ENCODE measurements at regions not wholly inside any gene's neighbourhood (a gene's known extent, or its start where the extent isn't known, plus 50 kb on each side); places are given as distances from the start of the nearest gene placed in this dataset.
A peak's percentile ranks its signal among the peaks of the same experiment; 100 is the strongest.

GRCh38 chr2:239756790-239757760 lies 268.1 kb downstream of the NDUFA10 start:
- DNase-seq, result no peak

- DNase-seq, result no peak
These were observed 268.9 kb downstream of the NDUFA10 start for GRCh38 chr2:239756031-239756789.

- no peak for DNase-seq
These were observed 271.7 kb downstream of the NDUFA10 start for GRCh38 chr2:239753401-239753837.

DNA sequence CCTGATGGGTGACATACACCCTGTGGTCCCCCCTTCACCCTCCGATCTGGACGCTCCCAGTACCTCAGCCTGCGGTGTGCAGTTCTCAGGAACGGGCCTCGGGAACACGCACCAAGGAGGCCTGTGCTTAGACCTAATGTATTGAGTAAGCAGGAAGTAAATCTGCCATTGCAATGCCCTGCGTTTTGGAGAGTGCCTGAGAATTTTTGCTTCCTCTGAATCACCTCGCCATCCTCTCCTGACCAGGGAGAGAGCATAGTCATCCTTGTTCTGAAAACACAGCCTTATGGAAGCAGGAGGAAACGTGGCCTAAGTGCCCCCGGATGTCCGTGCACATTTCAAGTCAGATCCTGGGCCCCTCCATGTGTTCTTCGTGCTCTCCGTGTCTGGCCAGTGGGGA lies 272.2 kb downstream of the NDUFA10 start:
- DNase-seq, result no peak

DNA sequence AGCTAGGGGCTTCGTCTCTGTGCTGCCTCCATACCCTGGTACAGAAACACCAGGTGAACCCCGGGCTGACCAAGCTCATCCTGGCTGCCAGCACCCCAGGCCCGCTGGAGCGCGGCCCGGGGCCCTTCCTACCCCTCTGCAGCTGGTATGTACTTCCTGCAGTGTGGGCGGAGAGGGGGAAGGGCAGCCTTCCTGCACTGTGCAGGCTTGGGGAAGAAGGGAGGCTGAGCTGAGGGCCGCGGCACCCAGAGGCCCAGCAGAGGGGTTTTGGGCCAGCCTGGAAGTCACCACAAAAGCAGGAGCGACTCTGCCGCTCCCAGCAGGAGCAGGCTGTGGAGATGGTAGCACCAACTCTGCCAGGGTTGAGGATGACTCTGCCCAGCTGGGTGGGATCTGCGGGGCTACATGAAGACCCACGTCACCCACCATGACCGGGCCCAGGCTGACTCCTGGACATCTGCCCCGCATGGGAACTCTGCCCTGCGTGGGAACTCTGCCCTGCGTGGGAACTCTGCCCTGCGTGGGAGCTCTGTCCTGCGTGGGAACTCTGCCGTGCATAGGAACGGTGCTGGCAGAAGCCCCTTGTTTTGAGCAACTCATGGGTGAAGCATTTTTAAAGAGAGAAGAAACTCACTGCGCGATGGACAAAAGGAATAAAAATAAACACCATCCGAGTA lies 273.3 kb downstream of the NDUFA10 start:
- DNase-seq, result peak in 2 of 4 experiments; percentile 18 to 19

GRCh38 chr2:239750929-239751678 lies 274.0 kb downstream of the NDUFA10 start:
- DNase-seq, result no peak

DNA sequence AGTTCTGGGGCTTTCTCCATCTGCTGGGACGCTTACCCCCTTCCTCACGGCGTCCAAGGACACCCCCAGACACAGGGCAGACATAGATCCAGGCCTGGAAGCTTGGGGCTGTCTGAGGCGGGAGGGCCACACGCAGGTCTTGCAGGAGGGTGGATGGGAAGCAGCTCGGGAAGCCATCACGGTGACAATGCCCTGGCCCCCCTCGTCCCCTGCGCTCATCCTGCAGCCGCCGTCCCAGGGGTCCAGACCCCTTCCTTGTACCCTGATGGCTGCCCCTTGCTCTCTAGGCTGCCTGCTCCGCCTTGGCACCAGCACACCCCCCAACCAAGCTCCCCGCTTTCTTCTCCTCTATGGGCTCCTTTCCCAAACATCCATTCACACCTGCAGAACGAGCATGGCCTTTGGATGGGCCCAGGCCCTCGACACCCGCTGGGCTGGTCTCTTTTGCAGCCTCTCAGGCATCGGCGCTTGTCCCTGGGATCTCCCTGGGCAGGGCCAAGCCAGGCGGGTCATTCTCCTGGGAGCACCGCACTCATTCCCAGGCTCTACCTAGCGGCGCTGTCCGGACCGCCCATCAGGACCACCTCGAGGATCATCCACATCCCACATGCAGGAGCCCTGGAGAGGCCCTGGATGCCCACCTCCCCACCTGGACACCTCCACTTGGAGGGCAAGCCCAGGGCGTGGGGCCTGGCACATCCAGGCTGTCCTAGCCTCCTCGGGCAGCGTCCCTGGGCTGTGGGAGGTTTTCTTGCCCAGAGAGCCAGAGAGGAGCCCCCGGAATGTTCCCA lies 274.9 kb downstream of the NDUFA10 start:
- DNase-seq, result no peak

DNA sequence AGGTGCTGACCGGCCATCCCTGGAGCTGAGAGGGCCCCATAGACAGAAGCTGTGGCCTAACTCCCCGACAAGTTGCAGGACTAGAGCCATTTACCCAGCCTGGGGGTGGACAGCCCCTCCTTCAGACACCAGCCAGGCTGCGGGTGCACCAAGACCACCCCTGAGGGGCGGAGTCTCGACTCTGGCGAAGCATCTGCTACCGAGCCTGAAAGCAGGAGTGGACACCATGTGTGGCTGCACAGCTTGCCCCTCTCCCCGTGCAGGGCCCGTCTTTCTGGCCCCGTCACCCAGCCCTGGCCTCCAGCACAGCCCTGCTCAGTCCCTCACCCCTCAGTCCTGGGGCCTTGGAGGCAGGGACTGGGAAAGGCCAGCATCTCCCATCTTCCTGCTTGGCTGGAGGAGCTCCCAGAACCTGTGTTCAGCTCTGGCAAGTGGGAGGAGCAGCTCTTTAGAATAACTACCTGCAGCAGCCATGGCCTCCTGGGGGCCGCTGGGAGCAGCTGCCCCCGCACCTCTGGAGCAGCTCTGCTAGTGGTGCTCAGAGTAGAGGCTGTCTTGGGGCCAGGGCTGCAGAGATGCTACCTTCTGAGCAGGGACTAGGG lies 275.8 kb downstream of the NDUFA10 start:
- DNase-seq, result no peak

DNA sequence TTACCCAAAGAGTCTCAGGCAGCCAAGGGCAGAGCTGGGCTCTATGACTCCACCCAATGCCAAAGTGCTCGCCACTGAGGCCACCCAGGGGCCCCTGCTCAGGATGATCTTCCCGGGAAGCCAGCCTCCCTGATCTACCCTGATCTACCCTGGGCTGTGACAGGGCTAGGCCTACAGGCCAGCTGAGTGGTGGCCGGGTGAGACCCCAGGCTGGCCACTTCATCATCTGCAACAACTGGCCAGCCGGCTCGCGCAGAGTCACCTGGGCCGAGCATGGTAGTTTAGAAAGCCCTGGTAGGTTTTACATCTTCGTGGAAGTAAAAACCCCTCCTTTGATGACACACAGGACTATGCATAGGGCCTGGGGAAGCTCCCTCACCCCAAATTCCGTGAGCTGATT lies 276.3 kb downstream of the NDUFA10 start:
- DNase-seq, result no peak

DNA sequence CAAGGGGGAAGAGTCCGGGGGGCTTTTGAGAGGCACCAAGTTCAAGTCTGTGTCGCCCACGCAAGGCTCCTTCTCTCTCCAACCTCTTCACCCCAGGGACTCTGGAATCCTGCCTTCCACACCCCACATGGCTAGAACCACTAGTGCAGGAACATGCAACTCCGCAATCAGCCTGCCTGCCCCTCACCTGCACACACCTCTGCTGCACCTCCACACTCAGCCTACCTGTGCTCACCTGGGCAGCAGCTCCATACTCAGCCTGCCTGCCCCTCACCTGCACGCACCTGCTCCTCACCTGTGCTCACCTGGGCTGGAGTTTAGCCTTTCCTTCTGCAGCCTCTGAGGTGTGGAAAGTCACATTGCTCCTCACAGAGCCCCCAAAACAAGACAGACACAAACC lies 277.4 kb downstream of the NDUFA10 start:
- DNase-seq, result no peak

- DNase-seq, result no peak
These were observed 277.9 kb downstream of the NDUFA10 start for GRCh38 chr2:239747274-239747673.

- no peak for DNase-seq
These were observed 278.4 kb downstream of the NDUFA10 start for GRCh38 chr2:239746559-239747246.

DNA sequence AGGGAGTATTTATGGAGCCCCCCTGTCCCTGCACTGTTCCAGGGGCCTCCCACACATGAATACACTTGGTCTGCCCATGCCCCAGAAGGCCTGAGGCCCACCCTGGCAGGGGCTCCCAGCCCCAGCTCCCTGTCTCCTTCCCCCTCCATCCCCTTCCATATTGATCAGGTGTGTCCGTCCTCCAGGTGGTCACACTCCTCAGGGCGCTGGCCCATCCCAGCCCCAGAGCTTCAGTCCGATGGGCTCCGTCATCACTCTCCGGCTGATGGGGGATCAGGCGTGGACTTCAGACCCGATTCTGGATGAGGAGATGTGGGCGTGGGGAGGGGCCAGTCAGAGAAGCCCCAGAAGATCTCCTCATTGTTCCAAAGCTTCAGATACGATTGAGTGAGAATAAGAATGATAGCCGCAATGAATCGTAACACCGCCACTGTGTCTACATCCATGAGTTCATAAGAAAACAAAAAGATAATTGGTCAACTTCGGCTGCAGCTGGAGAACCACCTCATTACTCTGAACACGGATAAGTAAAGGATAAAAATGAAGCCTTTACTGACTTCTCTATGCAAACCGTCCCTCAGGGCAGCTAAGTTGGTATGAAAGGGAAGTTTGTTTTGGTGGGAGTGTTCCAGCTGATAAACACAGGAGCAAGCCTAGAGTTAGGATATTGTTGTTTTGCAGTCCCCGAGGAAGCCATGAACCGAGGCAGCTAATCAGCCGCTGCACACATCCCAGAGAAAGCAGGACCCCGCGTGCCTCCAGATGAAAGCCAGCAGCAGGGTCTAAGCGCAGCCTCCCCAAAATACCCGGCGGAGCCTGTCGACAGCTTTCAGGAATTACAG lies 279.5 kb downstream of the NDUFA10 start:
- DNase-seq, result no peak

DNA sequence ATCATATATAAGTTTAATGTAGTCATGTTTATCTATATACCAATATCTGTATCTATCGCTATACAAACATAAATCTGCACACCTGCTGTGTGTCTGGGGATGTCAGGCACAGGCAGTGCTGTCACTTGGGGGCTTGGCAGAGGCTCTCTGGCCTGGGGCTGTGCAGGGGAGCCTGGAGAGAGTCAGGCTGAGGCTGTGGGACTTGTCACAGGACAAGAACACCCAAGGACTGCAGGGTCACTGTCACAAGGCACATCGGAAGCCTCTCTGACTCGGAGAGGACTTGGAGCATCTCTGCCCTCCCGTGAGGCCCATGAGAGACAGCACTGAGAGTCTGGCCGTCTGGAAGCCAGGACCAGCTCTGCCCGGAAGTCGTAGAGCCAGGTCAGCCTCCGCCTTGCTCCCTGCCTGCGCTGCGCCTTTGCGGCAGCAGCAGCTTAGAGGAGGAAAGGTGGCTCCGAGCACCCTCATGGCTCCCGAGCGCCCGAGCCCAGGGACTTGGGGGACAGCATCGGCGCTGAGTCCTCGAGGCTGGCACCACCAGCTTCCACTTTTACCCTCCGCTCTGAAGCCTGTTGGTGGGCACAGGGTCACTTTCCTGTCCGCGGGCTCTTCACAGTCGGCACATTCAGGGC lies 280.3 kb downstream of the NDUFA10 start:
- no peak for DNase-seq

- no peak for DNase-seq
These were observed 281.9 kb downstream of the NDUFA10 start for GRCh38 chr2:239743206-239743605.

- no peak for DNase-seq
These were observed 282.8 kb downstream of the NDUFA10 start for GRCh38 chr2:239742377-239742776.

GRCh38 chr2:239739206-239739605 lies 285.9 kb downstream of the NDUFA10 start:
- no peak for DNase-seq

DNA sequence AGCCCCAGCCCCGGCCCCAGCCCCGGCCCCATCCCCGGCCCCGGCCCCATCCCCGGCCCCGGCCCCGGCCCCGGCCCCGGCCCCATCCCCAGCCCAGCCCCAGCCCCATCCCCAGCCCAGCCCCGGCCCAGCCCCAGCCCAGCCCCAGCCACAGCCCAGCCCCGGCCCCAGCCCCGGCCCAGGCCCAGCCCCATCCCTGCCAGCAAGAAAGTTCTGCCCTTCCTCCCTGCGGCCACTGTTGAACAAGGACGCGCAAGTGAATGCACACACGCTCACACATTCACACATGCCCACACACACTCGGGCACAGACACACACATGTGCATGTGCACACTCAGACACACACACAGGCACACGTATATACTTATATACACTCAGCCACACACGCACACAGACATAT lies 287.0 kb downstream of the NDUFA10 start:
- no peak for DNase-seq

DNA sequence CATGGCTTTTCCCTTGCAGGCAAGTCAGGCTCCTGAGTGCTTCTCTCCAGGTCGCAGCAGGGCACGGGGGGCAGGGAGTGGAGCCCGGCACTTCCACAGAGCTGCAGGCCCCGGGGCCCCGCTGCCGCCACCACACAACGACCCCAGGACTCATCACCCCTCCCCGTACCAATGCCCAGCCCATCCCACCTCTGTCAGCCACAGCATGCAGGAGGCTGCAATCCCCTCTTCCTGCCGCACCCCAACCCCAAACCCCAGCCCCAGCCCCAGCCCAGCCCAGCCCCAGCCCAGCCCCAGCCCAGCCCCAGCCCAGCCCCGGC lies 288.0 kb downstream of the NDUFA10 start:
- no peak for DNase-seq

All from activated naive CD4-positive, alpha-beta T cell (primary cell).